Lower leg skin (tissue), 4 donors: ENCODE measurements at regions not wholly inside any gene's neighbourhood (a gene's known extent, or its start where the extent isn't known, plus 50 kb on each side); places are given as distances from the start of the nearest gene placed in this dataset.

Experiments used
- DNase-seq, 2 donors: peaks; one replicate each; pipeline ENCODE4 v3.0.0-alpha.2; 2019; ENCODE audit warnings: low spot score in 2 of 2
- H3K4me3 ChIP-seq: fragments of 200-600 bp; sonication (generic); 2 replicates; pipeline ENCODE4 v1.5.1; 2017; ENCODE audit warnings: mild to moderate bottlenecking, low read depth; ENCODE audit not compliant: poor library complexity, severe bottlenecking
- CTCF ChIP-seq, 3 donors: fragments of 450-650 bp; IDR thresholded peaks; one replicate each; pipeline ENCODE4 v1.5.1; 2016; ENCODE audit warnings: antibody characterized with exemption in 3 of 3, mild to moderate bottlenecking in 3 of 3, moderate library complexity in 2 of 3
- POLR2A ChIP-seq, 2 donors: fragments of 450-650 bp; IDR thresholded peaks; one replicate each; pipeline ENCODE4 v1.6.1; 2016 to 2017; ENCODE audit warnings: antibody characterized with exemption in 2 of 2, mild to moderate bottlenecking in 1 of 2, moderate library complexity in 1 of 2
- WGBS, 2 donors: methylation state at CpG; one replicate each; pipeline ENCODE4 v1.1.5; 2018; 5-methylcytosine and 5-hydroxymethylcytosine counted together
- intact Hi-C: fragments of 100-400 bp; cut with DNase I; formaldehyde crosslinking; loops from one replicate; pipeline ENCODE4 v1.15.0; 2023; ENCODE audit warnings: low total_unique reads

GRCh38 chr12:105502426-105502930, 172.0 kb downstream of the C12orf75 start:
- no peak overlapping the region for H3K4me3 ChIP-seq
- TF ChIP-seq POLR2A (IDR thresholded peaks at IDR 0.05) = no peak
- TF ChIP-seq CTCF (IDR thresholded peaks at IDR 0.05) = no peak
- DNase-seq = no peak
- intact Hi-C loops = no loop called here
- WGBS, 2 donors = 57 to 69% methylated on average over 4 of the region's 4 CpGs

DNA sequence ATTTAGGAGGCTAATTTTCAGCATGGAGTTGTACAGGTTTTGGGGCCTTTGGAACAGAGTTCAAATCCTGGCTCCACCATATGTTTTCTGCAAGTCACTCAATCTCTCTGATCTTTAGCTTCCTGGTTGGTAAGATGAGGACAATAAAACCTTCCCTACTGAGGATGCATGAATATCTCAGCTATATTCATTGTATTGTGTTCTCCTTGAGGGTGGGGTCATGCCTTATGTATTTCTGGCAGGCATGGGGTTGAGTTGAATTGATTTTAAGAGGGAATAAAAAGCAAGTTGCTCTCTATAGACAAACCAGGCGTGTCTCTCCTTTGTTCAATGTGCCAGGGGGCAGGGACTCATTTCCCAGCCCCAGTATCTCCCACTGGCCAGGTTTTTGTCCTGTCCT, 173.1 kb downstream of the C12orf75 start:
- intact Hi-C loops = no loop called here
- 82 to 89% methylated on average over 1 of the region's 1 CpG for WGBS, 2 donors
- TF ChIP-seq POLR2A (IDR thresholded peaks at IDR 0.05) (no peak), CTCF (IDR thresholded peaks at IDR 0.05) (no peak)
- H3K4me3 ChIP-seq = no peak overlapping the region
- no peak for DNase-seq

GRCh38 chr12:105504286-105504685, 173.8 kb downstream of the C12orf75 start:
- intact Hi-C loops = no loop called here
- DNase-seq = no peak
- H3K4me3 ChIP-seq = no peak overlapping the region
- no peak for TF ChIP-seq CTCF (IDR thresholded peaks at IDR 0.05)
- TF ChIP-seq POLR2A (IDR thresholded peaks at IDR 0.05) = no peak
- 88 to 93% methylated on average over 7 of the region's 7 CpGs for WGBS, 2 donors

DNA sequence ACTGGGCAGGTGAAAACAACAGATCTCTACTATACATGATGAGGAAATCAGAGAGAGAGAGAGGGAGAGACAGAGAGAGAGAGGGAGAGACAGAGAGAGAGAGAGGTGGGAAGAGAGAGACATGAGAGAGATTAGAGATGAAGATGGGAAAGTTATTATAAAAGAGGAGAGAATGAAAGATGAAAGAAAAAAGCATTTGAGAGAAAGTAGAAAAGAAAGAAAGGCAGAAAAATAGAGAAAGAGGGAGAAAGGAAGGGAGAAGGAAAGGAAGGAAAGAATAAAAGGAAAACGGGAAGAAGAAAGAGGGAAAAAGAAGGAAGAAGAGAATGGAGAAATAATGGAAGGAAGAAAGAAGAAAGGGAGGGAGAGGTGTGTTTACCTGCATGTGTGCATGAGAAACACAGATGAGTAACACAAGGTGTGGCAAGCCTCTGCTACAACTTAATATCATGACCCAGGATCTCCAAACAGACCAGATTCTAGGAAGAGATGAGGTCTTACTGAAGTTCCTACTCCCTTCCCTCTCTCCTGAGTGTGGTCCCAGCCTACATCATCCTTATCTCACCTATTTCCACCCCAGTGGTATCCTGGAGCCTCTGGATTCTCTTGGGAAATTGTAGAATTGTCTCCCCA, 176.3 kb downstream of the C12orf75 start:
- 76 to 77% methylated on average over 1 of the region's 1 CpG for WGBS, 2 donors
- intact Hi-C loops = no loop called here
- TF ChIP-seq CTCF (IDR thresholded peaks at IDR 0.05) = no peak
- TF ChIP-seq POLR2A (IDR thresholded peaks at IDR 0.05) = no peak
- no peak for DNase-seq
- no peak overlapping the region for H3K4me3 ChIP-seq

- H3K4me3 ChIP-seq = no peak overlapping the region
- no peak for DNase-seq
- intact Hi-C loops = no loop called here
- WGBS, 2 donors = 74 to 76% methylated on average over 10 of the region's 10 CpGs
- TF ChIP-seq CTCF (IDR thresholded peaks at IDR 0.05) (no peak), POLR2A (IDR thresholded peaks at IDR 0.05) (no peak)
Observed at GRCh38 chr12:105507311-105508038, 177.0 kb downstream of the C12orf75 start.
